ENCODE measurements at regions not wholly inside any gene's neighbourhood (a gene's known extent, or its start where the extent isn't known, plus 50 kb on each side); places are given as distances from the start of the nearest gene placed in this dataset.
"Not testable (repeated sequence)": the region's sequence is repeated elsewhere in the genome, so short reads cannot be mapped to it uniquely, and the experiment has no call there.

- Histone ChIP-seq H3K4me1 (no peaks in the 10 kb centered on the region), H3K36me3 (no peaks in the 10 kb centered on the region), H3K9me3 (no peaks in the 10 kb centered on the region), H3K27ac (no peak overlapping the region), H3K27me3 (peaks cover 0 to 17% (median 0%) of the 10 kb centered on the region in 7 donors), H3K4me3 (no peak overlapping the region)
- DNase-seq (no peak), ATAC-seq (no peak)
- intact Hi-C loops (cut with DNase I): no loop called here
- TF ChIP-seq CTCF (IDR thresholded peaks at IDR 0.05): no peak
- 83 to 91% methylated on average over 6 of the region's 6 CpGs for WGBS, 2 donors
Measured at GRCh38 chrX:50967736-50968135, 57.2 kb downstream of the BMP15 start.

- H3K27me3 ChIP-seq: peaks cover 0 to 14% (median 0%) of the 10 kb centered on the region in 7 donors
- ATAC-seq; H3K9me3 ChIP-seq; H3K4me3 ChIP-seq; H3K4me1 ChIP-seq; H3K36me3 ChIP-seq; DNase-seq; intact Hi-C loops (cut with DNase I); H3K27ac ChIP-seq: not testable (repeated sequence)
- 86 to 91% methylated on average over 7 of the region's 7 CpGs for WGBS, 2 donors
Measured at GRCh38 chrX:50968871-50969635, 58.5 kb downstream of the BMP15 start.

- WGBS, 2 donors: 91 to 97% methylated on average over 2 of the region's 2 CpGs
- DNase-seq (no peak), ATAC-seq (no peak)
- H3K27me3 ChIP-seq: peaks cover 0 to 32% (median 0%) of the 10 kb centered on the region in 7 donors
- H3K4me3 ChIP-seq: no peak overlapping the region
- no peaks in the 10 kb centered on the region for H3K4me1 ChIP-seq
- H3K36me3 ChIP-seq: no peaks in the 10 kb centered on the region
- intact Hi-C loops (cut with DNase I): no loop called here
- no peaks in the 10 kb centered on the region for H3K9me3 ChIP-seq
- no peak for TF ChIP-seq CTCF (IDR thresholded peaks at IDR 0.05)
- H3K27ac ChIP-seq: no peak overlapping the region
Measured at GRCh38 chrX:50971395-50971794, 60.9 kb downstream of the BMP15 start.

GRCh38 chrX:50973199-50973598 is 62.7 kb downstream of the BMP15 start:
- ATAC-seq (no peak), DNase-seq (no peak)
- 89 to 92% methylated on average over 3 of the region's 3 CpGs for WGBS, 2 donors
- intact Hi-C loops (cut with DNase I): no loop called here
- no peaks in the 10 kb centered on the region for H3K9me3 ChIP-seq
- no peaks in the 10 kb centered on the region for H3K4me1 ChIP-seq
- H3K27ac ChIP-seq: no peak overlapping the region
- H3K27me3 ChIP-seq: peaks cover 0 to 46% (median 0%) of the 10 kb centered on the region in 7 donors
- TF ChIP-seq CTCF (IDR thresholded peaks at IDR 0.05): no peak
- no peak overlapping the region for H3K4me3 ChIP-seq
- H3K36me3 ChIP-seq: no peaks in the 10 kb centered on the region

Data from heart right ventricle (tissue), 16 donors.